CD4-positive, CD25-positive, alpha-beta regulatory T cell (primary cell): ENCODE measurements at regions not wholly inside any gene's neighbourhood (a gene's known extent, or its start where the extent isn't known, plus 50 kb on each side); places are given as distances from the start of the nearest gene placed in this dataset.
A peak's percentile ranks its signal among the peaks of the same experiment; 100 is the strongest.

ENCODE experiments used
- ATAC-seq, 2 donors: fragments of 150-1000 bp; cut with Tn5 transposase; one replicate each; pipeline ENCODE4 v1.10.0; 2021; ENCODE audit warnings: low read depth in 2 of 2, moderate number of reproducible peaks in 2 of 2, moderate library complexity in 1 of 2
- DNase-seq, 3 donors: peaks; one replicate each; pipeline versions ENCODE4 v3.0.0 to v3.0.0-alpha.2; 2012 to 2022; ENCODE audit warnings: mixed read lengths in 1 of 3
- H3K27ac ChIP-seq: one replicate; pipeline ENCODE4 v1.7.0; 2013; ENCODE audit warnings: mild to moderate bottlenecking, low read length; ENCODE audit not compliant: insufficient read depth, poor library complexity, severe bottlenecking
- H3K27me3 ChIP-seq: one replicate; pipeline ENCODE4 v1.7.0; 2013; ENCODE audit warnings: low read length; ENCODE audit not compliant: control insufficient read depth, insufficient read depth
- H3K36me3 ChIP-seq: one replicate; pipeline ENCODE4 v1.7.0; 2013; ENCODE audit warnings: mild to moderate bottlenecking, low read length, moderate library complexity; ENCODE audit not compliant: control insufficient read depth, insufficient read depth
- H3K4me1 ChIP-seq: 2 replicates; pipeline ENCODE4 v1.7.0; 2013; ENCODE audit warnings: mild to moderate bottlenecking, low read length; ENCODE audit not compliant: insufficient read depth, control insufficient read depth, poor library complexity, severe bottlenecking
- H3K4me3 ChIP-seq: one replicate; pipeline ENCODE4 v1.7.0; 2013; ENCODE audit warnings: low read depth, mild to moderate bottlenecking, low read length, moderate library complexity
- H3K9me3 ChIP-seq, 2 experiments: 1 replicate in 1 of 2; 2 replicates in 1 of 2; pipeline ENCODE4 v1.7.0; 2013; ENCODE audit warnings: low read length in 2 of 2, mild to moderate bottlenecking in 1 of 2, moderate library complexity in 1 of 2; ENCODE audit not compliant: control insufficient read depth in 2 of 2
- H3K27ac Mint-ChIP-seq, 3 donors: one replicate each; pipeline ENCODE4 v1.8.0; 2020 to 2022; ENCODE audit warnings: mild to moderate bottlenecking in 3 of 3, mixed read lengths in 3 of 3, moderate library complexity in 2 of 3
- H3K27me3 Mint-ChIP-seq: one replicate; pipeline ENCODE4 v1.8.0; 2022; ENCODE audit warnings: mild to moderate bottlenecking, mixed read lengths
- H3K36me3 Mint-ChIP-seq: one replicate; pipeline ENCODE4 v1.8.0; 2020; ENCODE audit warnings: mixed read lengths
- H3K4me1 Mint-ChIP-seq, 4 donors: one replicate each; pipeline ENCODE4 v1.8.0; 2020 to 2022; ENCODE audit warnings: mixed read lengths in 4 of 4, mild to moderate bottlenecking in 1 of 4
- H3K4me3 Mint-ChIP-seq, 4 donors: one replicate each; pipeline ENCODE4 v1.8.0; 2020 to 2022; ENCODE audit warnings: mild to moderate bottlenecking in 4 of 4, mixed read lengths in 4 of 4, moderate library complexity in 3 of 4
- H3K9me3 Mint-ChIP-seq, 7 donors: one replicate each; pipeline ENCODE4 v1.8.0; 2020 to 2022; ENCODE audit warnings: mixed read lengths in 7 of 7, mild to moderate bottlenecking in 3 of 7, moderate library complexity in 2 of 7

DNA sequence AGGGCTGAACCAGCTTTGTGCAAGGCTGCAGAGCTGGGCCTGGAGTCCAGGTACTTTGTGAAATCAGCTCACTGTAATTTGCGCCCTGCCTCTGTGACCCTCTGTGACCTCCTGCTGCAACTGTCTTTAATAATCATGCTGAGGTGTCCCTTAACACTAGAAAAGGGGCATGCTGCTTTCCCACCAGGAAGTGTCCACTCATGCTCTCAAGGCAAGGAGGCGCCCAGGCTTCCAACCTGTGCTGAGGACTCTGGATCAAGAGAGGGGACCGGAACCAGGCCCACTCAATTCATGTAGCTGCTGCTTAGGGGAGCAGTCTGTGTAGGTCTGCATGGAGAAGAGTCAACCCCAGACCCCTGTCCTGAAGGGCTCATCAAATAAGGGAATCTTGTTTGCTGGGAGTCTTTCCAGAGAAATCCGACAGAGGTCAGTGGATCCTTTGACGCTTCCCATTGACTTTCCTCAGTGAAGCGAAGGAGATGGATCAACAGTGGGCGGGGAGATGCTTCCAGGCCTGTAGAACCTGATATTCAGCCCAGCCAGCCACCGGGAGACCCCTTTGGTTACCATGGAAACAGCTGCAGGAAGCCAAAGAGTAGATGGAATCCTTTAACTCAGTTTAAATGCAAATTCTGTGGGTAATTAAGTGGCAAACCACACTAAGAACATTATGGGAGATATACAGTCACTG, 945.9 kb downstream of the GRID1 start:
- Histone ChIP-seq H3K4me1 (no peaks in the 10 kb centered on the region), H3K27me3 (no peaks in the 10 kb centered on the region), H3K27ac (no peak overlapping the region), H3K36me3 (no peaks in the 10 kb centered on the region), H3K9me3 (no peaks in the 10 kb centered on the region), H3K4me3 (no peak overlapping the region)
- Mint-ChIP-seq H3K27ac (no peak overlapping the region), H3K36me3 (no peaks in the 10 kb centered on the region), H3K9me3 (peaks cover 0 to 2% (median 0%) of the 10 kb centered on the region in 7 donors), H3K4me3 (no peak overlapping the region), H3K27me3 (no peaks in the 10 kb centered on the region), H3K4me1 (no peaks in the 10 kb centered on the region)
- no peak for DNase-seq
- no peak for ATAC-seq

DNA sequence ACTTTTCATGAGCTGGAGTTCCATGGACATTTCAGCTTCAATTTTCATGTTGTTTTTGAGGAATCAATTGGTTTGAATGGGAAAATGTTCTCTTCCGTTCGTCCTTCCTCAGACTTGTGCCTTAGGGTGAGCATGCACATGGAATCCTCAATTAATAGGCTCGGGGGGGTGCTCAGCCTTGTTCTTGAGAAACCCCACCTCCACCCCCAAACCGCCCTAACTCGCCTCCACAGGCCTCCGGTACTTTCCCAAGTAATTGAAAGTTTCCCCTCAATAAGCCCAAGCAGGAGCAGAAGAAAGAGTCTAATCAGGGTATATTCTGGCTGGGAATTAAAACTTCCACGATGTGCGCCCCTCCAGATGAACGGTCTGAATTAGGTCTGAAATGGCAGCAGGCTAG, 945.2 kb downstream of the GRID1 start:
- H3K36me3 ChIP-seq: no peaks in the 10 kb centered on the region
- no peak for ATAC-seq
- no peak overlapping the region for H3K27ac Mint-ChIP-seq
- no peak for DNase-seq
- H3K9me3 ChIP-seq: no peaks in the 10 kb centered on the region
- H3K9me3 Mint-ChIP-seq: peaks cover 0 to 2% (median 0%) of the 10 kb centered on the region in 7 donors
- no peak overlapping the region for H3K27ac ChIP-seq
- H3K4me3 Mint-ChIP-seq: no peak overlapping the region
- no peaks in the 10 kb centered on the region for H3K36me3 Mint-ChIP-seq
- H3K27me3 ChIP-seq: no peaks in the 10 kb centered on the region
- no peaks in the 10 kb centered on the region for H3K27me3 Mint-ChIP-seq
- H3K4me1 Mint-ChIP-seq: no peaks in the 10 kb centered on the region
- H3K4me3 ChIP-seq: no peak overlapping the region
- H3K4me1 ChIP-seq: no peaks in the 10 kb centered on the region

DNA sequence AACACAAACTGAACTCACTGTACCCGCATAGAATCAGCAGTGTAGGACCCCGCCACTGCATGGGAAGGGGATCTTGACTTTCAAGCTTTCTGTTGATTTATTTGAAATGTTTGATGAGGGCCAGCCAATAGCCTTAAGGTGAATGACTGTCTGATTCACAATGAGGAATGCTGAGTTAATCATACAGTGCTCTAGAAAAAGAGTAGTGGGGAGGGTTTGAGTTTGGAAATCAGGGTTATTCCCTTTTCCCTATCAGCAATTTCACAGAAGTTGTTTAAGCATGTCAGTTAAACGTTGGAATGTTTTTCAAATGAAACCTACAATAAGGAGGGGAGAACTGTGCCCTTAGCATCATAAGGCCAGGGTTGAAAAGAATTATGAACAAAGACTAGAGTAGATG, 937.5 kb downstream of the GRID1 start:
- no peaks in the 10 kb centered on the region for H3K27me3 ChIP-seq
- Mint-ChIP-seq H3K4me3 (no peak overlapping the region), H3K27ac (peak overlapping the region in 1 of 3 donors; percentile 3), H3K9me3 (no peaks in the 10 kb centered on the region), H3K27me3 (no peaks in the 10 kb centered on the region), H3K36me3 (no peaks in the 10 kb centered on the region), H3K4me1 (no peaks in the 10 kb centered on the region)
- no peak overlapping the region for H3K27ac ChIP-seq
- H3K4me3 ChIP-seq: no peak overlapping the region
- H3K9me3 ChIP-seq: no peaks in the 10 kb centered on the region
- H3K4me1 ChIP-seq: no peaks in the 10 kb centered on the region
- no peaks in the 10 kb centered on the region for H3K36me3 ChIP-seq
- DNase-seq: no peak
- no peak for ATAC-seq

DNA sequence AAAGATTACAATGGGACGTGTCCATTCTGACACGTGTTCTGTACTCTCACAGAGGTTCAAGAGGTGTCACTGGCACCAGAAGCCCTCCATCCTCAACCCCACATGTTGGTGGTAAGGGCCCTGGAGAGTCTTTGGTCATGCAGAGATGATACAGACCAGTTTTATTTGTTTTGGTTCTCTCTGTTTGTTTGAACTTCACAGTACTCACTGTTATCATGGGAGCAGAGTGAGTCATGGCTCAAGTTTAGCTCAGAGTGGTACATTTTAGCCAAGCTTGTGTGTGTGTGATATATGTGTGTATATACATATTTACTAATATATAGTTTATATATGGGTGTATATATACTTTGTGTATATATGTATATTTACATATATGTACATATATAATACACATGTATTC, 935.6 kb downstream of the GRID1 start:
- Histone ChIP-seq H3K27me3 (no peaks in the 10 kb centered on the region), H3K36me3 (no peaks in the 10 kb centered on the region), H3K9me3 (no peaks in the 10 kb centered on the region), H3K4me3 (no peak overlapping the region), H3K27ac (no peak overlapping the region), H3K4me1 (no peaks in the 10 kb centered on the region)
- ATAC-seq (no peak), DNase-seq (no peak)
- Mint-ChIP-seq H3K4me1 (no peaks in the 10 kb centered on the region), H3K9me3 (no peaks in the 10 kb centered on the region), H3K27ac (no peak overlapping the region), H3K4me3 (no peak overlapping the region), H3K27me3 (no peaks in the 10 kb centered on the region), H3K36me3 (no peaks in the 10 kb centered on the region)

DNA sequence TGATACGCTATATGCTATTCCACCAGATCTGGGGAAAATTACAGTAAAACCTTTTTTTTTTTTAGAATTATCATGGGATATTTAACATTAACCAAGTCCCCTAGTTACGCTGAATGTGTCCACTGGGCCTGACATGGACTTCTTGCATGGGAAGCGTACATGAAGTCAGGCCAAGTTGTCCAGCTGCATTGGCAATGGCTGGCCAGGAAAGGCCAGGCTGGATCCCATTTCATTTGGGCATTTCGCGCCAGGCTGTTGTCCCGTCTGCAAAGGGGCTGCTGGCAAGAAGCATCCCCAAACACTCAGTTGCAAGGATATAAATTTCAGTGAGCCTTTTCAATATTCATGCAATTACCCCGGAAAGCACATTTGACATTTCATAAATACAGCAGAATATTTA, 933.3 kb downstream of the GRID1 start:
- Mint-ChIP-seq H3K36me3 (no peaks in the 10 kb centered on the region), H3K27me3 (no peaks in the 10 kb centered on the region), H3K27ac (no peak overlapping the region), H3K4me3 (no peak overlapping the region), H3K9me3 (no peaks in the 10 kb centered on the region), H3K4me1 (no peaks in the 10 kb centered on the region)
- no peaks in the 10 kb centered on the region for H3K9me3 ChIP-seq
- H3K4me3 ChIP-seq: no peak overlapping the region
- ATAC-seq (no peak), DNase-seq (no peak)
- H3K27me3 ChIP-seq: no peaks in the 10 kb centered on the region
- no peak overlapping the region for H3K27ac ChIP-seq
- H3K36me3 ChIP-seq: no peaks in the 10 kb centered on the region
- H3K4me1 ChIP-seq: no peaks in the 10 kb centered on the region

DNA sequence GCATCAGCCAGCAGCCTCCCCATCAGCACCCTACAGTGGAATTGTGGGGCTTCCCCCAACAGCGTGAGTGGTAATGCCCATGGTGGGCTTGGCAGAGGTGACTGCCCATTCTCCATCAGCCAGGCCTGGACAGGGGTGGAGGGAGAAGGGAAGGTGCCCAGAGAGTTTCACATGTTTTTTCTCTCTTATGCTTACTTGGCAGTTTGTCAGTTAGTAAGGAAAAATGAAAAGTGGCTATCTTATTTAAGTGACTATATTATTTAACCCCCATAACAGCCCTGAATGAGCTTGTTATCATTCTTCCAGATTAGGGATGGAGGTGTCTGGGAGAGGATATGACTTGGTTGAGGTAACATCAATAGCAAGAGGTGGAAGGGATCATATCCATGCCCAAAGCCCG, 921.7 kb downstream of the GRID1 start:
- Histone ChIP-seq H3K27ac (no peak overlapping the region), H3K27me3 (no peaks in the 10 kb centered on the region), H3K4me1 (no peaks in the 10 kb centered on the region), H3K36me3 (no peaks in the 10 kb centered on the region), H3K9me3 (no peaks in the 10 kb centered on the region), H3K4me3 (no peak overlapping the region)
- Mint-ChIP-seq H3K27me3 (peaks cover 7% of the 10 kb centered on the region), H3K36me3 (no peaks in the 10 kb centered on the region), H3K9me3 (peaks cover 0 to 2% (median 0%) of the 10 kb centered on the region in 7 donors), H3K27ac (no peak overlapping the region), H3K4me1 (no peaks in the 10 kb centered on the region), H3K4me3 (no peak overlapping the region)
- no peak for ATAC-seq
- no peak for DNase-seq

DNA sequence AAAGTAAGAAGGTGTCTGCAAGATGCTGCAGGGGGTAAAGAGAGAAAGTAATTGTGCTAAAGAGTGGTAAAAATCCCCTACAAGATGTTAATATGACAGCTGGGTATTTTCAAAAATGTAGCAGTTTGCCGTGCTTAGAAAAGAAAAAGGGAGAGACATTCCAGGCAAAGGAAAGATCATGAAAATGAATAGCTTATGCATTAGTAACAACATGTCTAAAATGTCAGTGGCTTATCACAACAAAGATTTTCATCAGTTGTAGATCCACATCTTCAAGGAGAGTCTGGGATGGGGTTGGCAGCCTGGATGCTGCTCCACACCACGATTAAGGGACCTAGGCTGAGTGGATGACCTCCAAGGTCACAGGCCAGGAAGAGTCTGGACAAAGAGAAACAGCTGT, 920.9 kb downstream of the GRID1 start:
- Histone ChIP-seq H3K4me3 (no peak overlapping the region), H3K4me1 (no peaks in the 10 kb centered on the region), H3K27ac (no peak overlapping the region), H3K9me3 (no peaks in the 10 kb centered on the region), H3K27me3 (no peaks in the 10 kb centered on the region), H3K36me3 (no peaks in the 10 kb centered on the region)
- Mint-ChIP-seq H3K9me3 (peaks cover 0 to 2% (median 0%) of the 10 kb centered on the region in 7 donors), H3K4me3 (no peak overlapping the region), H3K4me1 (no peaks in the 10 kb centered on the region), H3K27me3 (peaks cover 7% of the 10 kb centered on the region), H3K27ac (no peak overlapping the region), H3K36me3 (no peaks in the 10 kb centered on the region)
- DNase-seq (no peak), ATAC-seq (no peak)

DNA sequence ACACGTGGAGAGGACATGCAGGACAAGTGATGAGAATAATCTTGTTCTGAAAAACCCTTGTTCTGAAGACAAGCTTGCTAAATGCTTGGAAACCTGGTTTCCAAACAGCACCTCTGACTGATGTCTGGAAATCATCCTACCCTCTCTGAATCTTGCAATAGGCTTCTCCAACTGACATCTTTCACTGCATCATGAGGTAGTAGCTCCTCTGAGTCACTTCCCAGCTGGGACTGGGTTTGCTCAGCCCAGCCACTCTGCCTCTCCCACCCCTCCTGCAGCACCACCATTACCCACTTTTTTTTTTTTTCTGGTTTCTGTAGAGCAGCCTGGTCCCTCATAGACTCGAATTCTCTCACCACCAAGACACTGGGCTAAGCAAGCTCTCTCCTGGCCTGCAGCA, 919.8 kb downstream of the GRID1 start:
- Histone ChIP-seq H3K4me3 (no peak overlapping the region), H3K36me3 (no peaks in the 10 kb centered on the region), H3K27ac (no peak overlapping the region), H3K27me3 (no peaks in the 10 kb centered on the region), H3K4me1 (no peaks in the 10 kb centered on the region), H3K9me3 (no peaks in the 10 kb centered on the region)
- ATAC-seq: no peak
- Mint-ChIP-seq H3K9me3 (peaks cover 0 to 1% (median 0%) of the 10 kb centered on the region in 7 donors), H3K36me3 (no peaks in the 10 kb centered on the region), H3K4me1 (no peaks in the 10 kb centered on the region), H3K27me3 (peaks cover 7% of the 10 kb centered on the region), H3K27ac (no peak overlapping the region), H3K4me3 (no peak overlapping the region)
- no peak for DNase-seq
